GM08714 (cell line): ENCODE measurements at regions not wholly inside any gene's neighbourhood (a gene's known extent, or its start where the extent isn't known, plus 50 kb on each side); places are given as distances from the start of the nearest gene placed in this dataset.

Source experiments
- H3K4me3 ChIP-seq: fragments of 200-500 bp; sonication (Bioruptor generic); 2 replicates; pipeline ENCODE4 v1.5.1; 2014; ENCODE audit warnings: mild to moderate bottlenecking, low read length, inconsistent platforms
- ZNF274 ChIP-seq: IDR thresholded peaks from 2 replicates; pipeline ENCODE4 v1.6.1; 2012; ENCODE audit warnings: mild to moderate bottlenecking, low read depth, low read length

- H3K4me3 ChIP-seq = no peak overlapping the region
- no peak for TF ChIP-seq ZNF274
These were observed 499.9 kb downstream of the TFAP2A start for GRCh38 chr6:9914951-9915350.

- no peak for TF ChIP-seq ZNF274
These were observed 513.5 kb downstream of the TFAP2A start for GRCh38 chr6:9901376-9901775.

GRCh38 chr6:9896806-9897205 is 518.1 kb downstream of the TFAP2A start:
- TF ChIP-seq ZNF274 = no peak
- H3K4me3 ChIP-seq = no peak overlapping the region

More at GRCh38 chr6:9901376-9901775, 513.5 kb downstream of the TFAP2A start:
- no peak overlapping the region for H3K4me3 ChIP-seq

GRCh38 chr6:9890893-9891292 is 524.0 kb downstream of the TFAP2A start:
- H3K4me3 ChIP-seq = no peak overlapping the region
- no peak for TF ChIP-seq ZNF274

- H3K4me3 ChIP-seq = no peak overlapping the region
- TF ChIP-seq ZNF274 = no peak
These were observed 524.4 kb downstream of the TFAP2A start for GRCh38 chr6:9890469-9890868.

GRCh38 chr6:9878535-9878934 is 536.3 kb downstream of the TFAP2A start:
- no peak for TF ChIP-seq ZNF274
- H3K4me3 ChIP-seq = no peak overlapping the region

- H3K4me3 ChIP-seq = no peak overlapping the region
These were observed 539.1 kb downstream of the TFAP2A start for GRCh38 chr6:9875605-9876353.

GRCh38 chr6:9862603-9863167 is 552.2 kb downstream of the TFAP2A start:
- TF ChIP-seq ZNF274 = no peak

More at GRCh38 chr6:9875605-9876353, 539.1 kb downstream of the TFAP2A start:
- TF ChIP-seq ZNF274 = no peak

GRCh38 chr6:9851541-9852380 is 563.1 kb downstream of the TFAP2A start:
- no peak overlapping the region for H3K4me3 ChIP-seq
- TF ChIP-seq ZNF274 = no peak

More at GRCh38 chr6:9862603-9863167, 552.2 kb downstream of the TFAP2A start:
- no peak overlapping the region for H3K4me3 ChIP-seq

- no peak overlapping the region for H3K4me3 ChIP-seq
- no peak for TF ChIP-seq ZNF274
These were observed 563.9 kb downstream of the TFAP2A start for GRCh38 chr6:9851006-9851405.

- no peak for TF ChIP-seq ZNF274
- H3K4me3 ChIP-seq = no peak overlapping the region
These were observed 566.8 kb downstream of the TFAP2A start for GRCh38 chr6:9848094-9848493.

- no peak for TF ChIP-seq ZNF274
- no peak overlapping the region for H3K4me3 ChIP-seq
These were observed 572.8 kb downstream of the TFAP2A start for GRCh38 chr6:9841886-9842725.

GRCh38 chr6:9834233-9834632 is 580.6 kb downstream of the TFAP2A start:
- TF ChIP-seq ZNF274 = no peak
- no peak overlapping the region for H3K4me3 ChIP-seq

GRCh38 chr6:9831783-9832182 is 583.1 kb downstream of the TFAP2A start:
- no peak overlapping the region for H3K4me3 ChIP-seq
- no peak for TF ChIP-seq ZNF274

- no peak for TF ChIP-seq ZNF274
- no peak overlapping the region for H3K4me3 ChIP-seq
These were observed 584.1 kb downstream of the TFAP2A start for GRCh38 chr6:9830808-9831207.
